ENCODE measurements at regions not wholly inside any gene's neighbourhood (a gene's known extent, or its start where the extent isn't known, plus 50 kb on each side); places are given as distances from the start of the nearest gene placed in this dataset.

DNA sequence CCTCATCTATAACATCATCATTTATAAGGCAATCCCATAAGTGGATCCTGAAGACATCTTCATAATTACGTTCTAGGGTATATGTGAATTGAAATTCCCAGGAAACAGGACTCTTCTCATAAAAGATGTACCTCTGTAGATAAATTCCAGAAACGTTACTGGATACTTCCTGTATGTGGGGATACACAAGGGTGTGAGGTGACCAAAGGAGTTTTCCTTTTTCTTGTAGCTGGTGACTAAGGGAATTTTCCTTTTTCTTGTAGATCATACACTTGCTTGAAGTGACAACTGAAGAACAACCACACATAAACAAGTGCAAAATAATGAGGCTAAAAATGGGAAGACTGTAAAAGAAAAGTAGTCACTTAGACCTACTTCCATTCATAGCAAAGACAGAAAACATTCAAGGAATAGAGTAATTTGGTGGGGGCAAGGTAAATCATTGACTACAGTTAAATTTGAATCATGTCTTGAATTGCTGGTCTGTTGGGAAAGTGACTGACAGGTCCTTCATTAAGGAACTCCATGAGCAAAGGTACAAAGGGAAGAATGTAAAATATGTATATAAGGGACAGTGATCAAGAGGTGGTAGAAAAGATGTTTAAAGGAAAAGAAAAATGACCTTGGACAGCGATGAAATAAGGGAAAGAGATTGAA is 53.2 kb upstream of the UBE2E3 start:
- Histone ChIP-seq H3K4me3 (ENCODE audit: low read depth, low read length) (no peak overlapping the region), H3K36me3 (ENCODE audit: control insufficient read depth, insufficient read depth, low read length) (no peaks in the 10 kb centered on the region), H3K9me3 (ENCODE audit: control insufficient read depth, low read length) (no peaks in the 10 kb centered on the region), H3K27me3 (ENCODE audit: control insufficient read depth, insufficient read depth, low read length) (no peaks in the 10 kb centered on the region), H3K4me1 (no peaks in the 10 kb centered on the region), H2AFZ (no peak overlapping the region), H3K9ac (no peak overlapping the region), H3K4me2 (ENCODE audit: low read length) (no peak overlapping the region), H3K79me2 (no peaks in the 10 kb centered on the region), H3K27ac (no peak overlapping the region)
- TF ChIP-seq, protein P1, sequence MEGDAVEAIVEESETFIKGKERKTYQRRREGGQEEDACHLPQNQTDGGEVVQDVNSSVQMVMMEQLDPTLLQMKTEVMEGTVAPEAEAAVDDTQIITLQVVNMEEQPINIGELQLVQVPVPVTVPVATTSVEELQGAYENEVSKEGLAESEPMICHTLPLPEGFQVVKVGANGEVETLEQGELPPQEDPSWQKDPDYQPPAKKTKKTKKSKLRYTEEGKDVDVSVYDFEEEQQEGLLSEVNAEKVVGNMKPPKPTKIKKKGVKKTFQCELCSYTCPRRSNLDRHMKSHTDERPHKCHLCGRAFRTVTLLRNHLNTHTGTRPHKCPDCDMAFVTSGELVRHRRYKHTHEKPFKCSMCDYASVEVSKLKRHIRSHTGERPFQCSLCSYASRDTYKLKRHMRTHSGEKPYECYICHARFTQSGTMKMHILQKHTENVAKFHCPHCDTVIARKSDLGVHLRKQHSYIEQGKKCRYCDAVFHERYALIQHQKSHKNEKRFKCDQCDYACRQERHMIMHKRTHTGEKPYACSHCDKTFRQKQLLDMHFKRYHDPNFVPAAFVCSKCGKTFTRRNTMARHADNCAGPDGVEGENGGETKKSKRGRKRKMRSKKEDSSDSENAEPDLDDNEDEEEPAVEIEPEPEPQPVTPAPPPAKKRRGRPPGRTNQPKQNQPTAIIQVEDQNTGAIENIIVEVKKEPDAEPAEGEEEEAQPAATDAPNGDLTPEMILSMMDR (IDR thresholded peaks at IDR 0.05): no peak

- TF ChIP-seq, protein P1 (IDR thresholded peaks at IDR 0.05): no peak
- Histone ChIP-seq H3K79me2 (no peaks in the 10 kb centered on the region), H3K4me2 (ENCODE audit: low read length) (no peak overlapping the region)
Observed at GRCh38 chr2:180925700-180926099, 54.7 kb upstream of the UBE2E3 start.

GRCh38 chr2:180924063-180924462 is 56.3 kb upstream of the UBE2E3 start:
- H3K4me2 ChIP-seq (ENCODE audit: low read length): no peak overlapping the region

More at GRCh38 chr2:180925700-180926099, 54.7 kb upstream of the UBE2E3 start:
- Histone ChIP-seq H3K36me3 (ENCODE audit: control insufficient read depth, insufficient read depth, low read length) (no peaks in the 10 kb centered on the region), H3K9ac (no peak overlapping the region), H2AFZ (no peak overlapping the region), H3K9me3 (ENCODE audit: control insufficient read depth, low read length) (no peaks in the 10 kb centered on the region), H3K4me3 (ENCODE audit: low read depth, low read length) (no peak overlapping the region), H3K27me3 (ENCODE audit: control insufficient read depth, insufficient read depth, low read length) (no peaks in the 10 kb centered on the region), H3K27ac (no peak overlapping the region), H3K4me1 (no peaks in the 10 kb centered on the region)

DNA sequence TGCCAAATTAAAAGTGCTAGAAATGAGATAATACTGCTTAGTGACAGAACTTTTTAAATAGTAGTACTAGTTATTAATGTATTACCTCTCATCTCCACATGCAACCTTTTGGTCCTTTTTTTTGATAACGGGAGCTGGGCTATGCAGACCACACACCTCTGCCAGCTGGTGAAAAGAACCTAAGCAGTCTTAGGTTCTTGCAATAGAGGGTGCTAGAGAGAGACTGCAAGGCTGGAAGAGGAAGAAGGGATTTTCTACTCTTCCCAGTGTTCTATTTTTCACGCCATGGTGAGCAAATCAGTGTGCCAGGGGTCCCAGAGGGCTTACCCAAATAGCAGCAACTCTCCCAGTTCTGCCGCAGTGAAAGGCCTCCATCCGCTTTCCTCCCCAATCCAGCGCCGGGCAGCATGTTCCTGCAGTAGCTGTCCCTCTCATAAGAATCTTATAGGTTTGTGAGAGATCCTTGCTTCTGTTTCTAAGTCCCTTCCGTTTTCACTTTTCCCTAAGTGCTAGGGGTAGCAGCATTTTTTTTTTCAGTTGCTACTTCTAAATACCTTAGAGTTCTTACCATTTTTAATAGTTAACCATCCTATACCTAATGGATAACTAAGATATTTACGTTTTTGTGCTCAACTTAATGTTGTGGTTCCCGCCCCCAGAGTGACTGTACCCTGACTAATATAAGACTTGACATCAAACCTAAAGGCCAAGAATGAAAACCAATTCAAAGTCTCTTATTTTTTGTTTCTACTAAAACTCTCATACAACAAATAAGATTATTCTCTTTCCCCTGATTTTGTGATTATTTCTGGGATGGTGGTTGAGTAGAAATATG is 69.4 kb upstream of the UBE2E3 start:
- Histone ChIP-seq H3K79me2 (no peaks in the 10 kb centered on the region), H3K9ac (no peak overlapping the region), H3K4me3 (ENCODE audit: low read depth, low read length) (no peak overlapping the region), H3K4me2 (ENCODE audit: low read length) (no peak overlapping the region), H3K9me3 (ENCODE audit: control insufficient read depth, low read length) (no peaks in the 10 kb centered on the region), H3K4me1 (no peaks in the 10 kb centered on the region), H2AFZ (no peak overlapping the region), H3K27ac (no peak overlapping the region), H3K36me3 (ENCODE audit: control insufficient read depth, insufficient read depth, low read length) (no peaks in the 10 kb centered on the region), H3K27me3 (ENCODE audit: control insufficient read depth, insufficient read depth, low read length) (no peaks in the 10 kb centered on the region)
- TF ChIP-seq, protein P1 (IDR thresholded peaks at IDR 0.05): no peak

More at GRCh38 chr2:180924063-180924462, 56.3 kb upstream of the UBE2E3 start:
- Histone ChIP-seq H3K9me3 (ENCODE audit: control insufficient read depth, low read length) (no peaks in the 10 kb centered on the region), H3K36me3 (ENCODE audit: control insufficient read depth, insufficient read depth, low read length) (no peaks in the 10 kb centered on the region), H3K27ac (no peak overlapping the region), H3K79me2 (no peaks in the 10 kb centered on the region), H3K27me3 (ENCODE audit: control insufficient read depth, insufficient read depth, low read length) (no peaks in the 10 kb centered on the region), H2AFZ (no peak overlapping the region), H3K4me1 (no peaks in the 10 kb centered on the region), H3K9ac (no peak overlapping the region), H3K4me3 (ENCODE audit: low read depth, low read length) (no peak overlapping the region)
- TF ChIP-seq, protein P1 (IDR thresholded peaks at IDR 0.05): no peak

Data from parathyroid adenoma (tissue), 2 donors.